Left hindlimb (tissue), 1 donor: ENCODE measurements at regions not wholly inside any gene's neighbourhood (a gene's known extent, or its start where the extent isn't known, plus 50 kb on each side); places are given as distances from the start of the nearest gene placed in this dataset.

ENCODE experiments used
- DNase-seq: peaks from one replicate; pipeline ENCODE4 v3.0.0-alpha.2; 2018

DNA sequence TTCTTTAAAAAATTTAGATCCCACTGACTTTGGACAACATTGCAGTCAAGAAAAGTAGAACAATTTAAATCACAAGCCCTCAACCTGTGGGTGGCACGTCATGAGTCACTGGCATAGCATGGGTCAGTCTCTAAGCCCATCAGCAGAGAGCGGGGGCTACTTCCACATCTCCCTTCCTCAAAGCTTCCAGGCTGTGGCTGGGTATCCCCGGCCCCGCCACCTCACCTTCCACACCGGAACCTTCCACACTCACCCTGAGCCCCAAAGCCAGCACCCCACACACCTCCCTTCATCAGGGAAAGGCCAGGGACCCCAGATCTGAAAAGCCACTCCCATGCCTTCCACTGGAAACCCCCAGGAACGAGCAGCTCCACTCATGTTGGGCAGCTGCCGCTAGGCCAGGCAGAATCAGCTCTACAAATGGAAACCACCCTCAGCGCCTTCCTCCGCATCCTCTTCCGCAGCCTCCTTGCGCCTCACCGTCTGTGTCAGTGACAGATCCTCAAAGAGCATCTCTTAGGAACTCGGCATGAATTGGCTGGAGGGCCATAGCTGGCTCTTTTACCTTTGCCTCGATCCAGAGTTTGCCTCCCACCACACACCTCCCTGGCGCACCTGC is 156.5 kb downstream of the ERCC6L2 start:
- DNase-seq: no peak

DNA sequence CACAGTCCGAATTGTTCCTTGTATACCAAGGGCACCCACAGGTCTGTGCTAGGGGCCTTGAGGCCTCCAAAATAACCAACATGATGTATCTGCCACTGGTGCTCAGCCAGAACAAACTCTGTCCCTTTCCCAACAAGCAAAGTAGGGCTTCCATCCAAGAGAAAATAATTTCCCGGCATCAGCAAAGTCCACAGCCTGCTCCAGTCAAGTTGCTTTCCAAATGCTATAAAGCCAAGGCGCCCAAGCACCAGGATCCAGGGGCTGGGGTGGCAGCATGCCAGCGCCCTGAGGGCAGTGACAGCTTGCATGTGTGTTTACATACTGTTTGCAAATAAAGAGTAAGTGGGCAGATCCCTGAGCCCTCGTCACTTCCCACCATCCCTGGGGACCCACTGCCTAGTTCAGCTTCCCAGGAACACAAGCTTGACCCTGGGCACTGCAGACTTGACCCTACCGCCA is 155.9 kb downstream of the ERCC6L2 start:
- DNase-seq: peak; percentile 85

DNA sequence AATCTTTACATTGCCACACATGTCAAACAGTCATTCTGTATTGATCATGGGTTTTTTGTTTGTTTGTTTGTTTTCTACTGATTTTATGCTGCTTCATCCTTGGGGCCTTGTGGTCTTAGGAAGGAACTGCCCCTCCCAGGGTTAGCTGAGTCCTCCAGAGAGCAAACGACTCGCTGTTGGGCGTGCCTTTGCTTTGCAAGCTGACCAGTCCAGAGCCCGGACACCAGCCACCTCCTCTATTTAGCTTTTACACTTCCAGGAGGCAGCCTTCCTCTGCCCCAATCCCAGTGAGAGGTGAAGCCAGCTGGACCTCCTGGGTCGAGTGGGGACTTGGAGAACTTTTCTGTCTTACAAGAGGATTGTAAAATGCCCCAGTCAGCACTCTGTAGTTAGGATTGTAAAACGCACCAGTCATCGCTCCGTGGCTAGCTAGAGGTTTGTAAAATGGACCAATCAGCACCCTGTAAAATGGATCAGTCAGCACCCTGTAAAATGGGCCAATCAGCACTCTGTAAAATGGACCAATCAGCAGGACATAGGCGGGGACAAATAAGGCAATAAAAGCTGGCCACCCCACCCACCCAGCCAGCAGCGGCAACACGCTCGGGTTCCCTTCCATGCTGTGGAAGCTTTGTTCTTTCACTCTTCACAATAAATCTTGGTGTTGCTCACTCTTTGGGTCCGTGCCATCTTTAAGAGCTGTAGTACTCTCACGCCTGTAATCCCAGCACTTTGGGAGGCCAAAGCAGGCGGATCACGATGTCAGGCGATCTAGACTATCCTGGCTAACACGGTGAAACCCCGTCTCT is 154.4 kb downstream of the ERCC6L2 start:
- DNase-seq: no peak

DNA sequence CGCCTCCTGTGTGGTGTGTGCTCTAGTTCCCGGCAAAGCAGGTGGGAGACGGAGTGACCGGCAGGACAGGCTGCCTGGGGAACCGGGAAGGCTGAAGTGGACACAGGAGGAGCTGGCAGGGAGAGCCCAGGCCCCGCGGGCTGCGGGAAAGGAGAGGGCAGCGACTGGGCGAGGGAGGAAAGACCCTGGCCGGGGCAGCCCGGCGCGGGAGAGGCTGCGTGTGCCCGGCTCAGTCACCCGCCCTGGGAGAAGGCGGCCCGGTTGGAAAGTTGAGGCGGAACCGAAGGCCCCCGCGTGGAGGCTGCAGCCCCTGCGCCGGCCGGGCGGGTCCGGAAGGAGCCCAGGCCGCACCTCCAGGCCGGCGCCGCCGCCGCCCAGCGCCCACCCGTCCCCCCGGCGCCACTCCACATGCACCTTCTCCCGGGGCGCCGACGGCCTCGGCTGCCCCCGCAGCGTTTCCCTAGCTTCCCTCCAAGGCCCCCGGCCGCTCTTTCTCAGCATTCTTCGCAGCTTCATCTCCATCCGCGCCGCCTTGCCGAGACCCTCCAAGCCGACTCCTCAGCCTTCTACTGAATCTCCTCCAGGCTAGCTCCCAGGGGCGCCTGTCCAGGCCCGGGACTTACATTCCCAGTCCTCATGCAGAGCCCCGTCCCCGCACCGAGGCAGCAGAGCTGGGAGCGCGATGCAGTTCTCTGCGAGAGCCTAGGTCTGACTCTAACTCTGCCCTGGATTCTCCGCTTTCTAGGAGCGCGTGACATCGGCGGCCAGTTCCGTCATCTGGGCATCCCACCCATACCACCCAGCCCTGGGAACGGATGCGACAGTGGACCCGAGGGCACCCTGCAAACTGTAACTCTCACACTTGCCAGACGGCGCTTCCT is 152.0 kb downstream of the ERCC6L2 start:
- DNase-seq: peak; percentile 59

DNA sequence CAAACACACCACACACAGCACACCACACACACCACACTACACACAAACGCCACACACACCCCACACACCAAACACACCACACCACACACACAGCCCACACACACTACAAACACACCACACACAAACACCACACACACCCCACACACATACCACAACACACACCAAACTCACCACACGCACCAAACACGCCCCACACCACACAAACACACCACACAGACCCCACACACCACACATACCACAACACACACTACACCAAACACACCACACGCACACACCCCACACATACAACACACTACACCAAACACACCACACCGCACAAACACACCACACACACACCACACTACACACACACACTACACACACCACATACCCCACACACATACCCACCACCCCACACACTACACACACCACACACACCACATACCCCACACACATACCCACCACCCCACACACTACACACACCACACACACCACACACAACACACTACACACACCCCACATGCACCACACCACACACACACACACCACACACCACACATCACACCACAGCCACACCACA is 151.2 kb downstream of the ERCC6L2 start:
- no peak for DNase-seq

DNA sequence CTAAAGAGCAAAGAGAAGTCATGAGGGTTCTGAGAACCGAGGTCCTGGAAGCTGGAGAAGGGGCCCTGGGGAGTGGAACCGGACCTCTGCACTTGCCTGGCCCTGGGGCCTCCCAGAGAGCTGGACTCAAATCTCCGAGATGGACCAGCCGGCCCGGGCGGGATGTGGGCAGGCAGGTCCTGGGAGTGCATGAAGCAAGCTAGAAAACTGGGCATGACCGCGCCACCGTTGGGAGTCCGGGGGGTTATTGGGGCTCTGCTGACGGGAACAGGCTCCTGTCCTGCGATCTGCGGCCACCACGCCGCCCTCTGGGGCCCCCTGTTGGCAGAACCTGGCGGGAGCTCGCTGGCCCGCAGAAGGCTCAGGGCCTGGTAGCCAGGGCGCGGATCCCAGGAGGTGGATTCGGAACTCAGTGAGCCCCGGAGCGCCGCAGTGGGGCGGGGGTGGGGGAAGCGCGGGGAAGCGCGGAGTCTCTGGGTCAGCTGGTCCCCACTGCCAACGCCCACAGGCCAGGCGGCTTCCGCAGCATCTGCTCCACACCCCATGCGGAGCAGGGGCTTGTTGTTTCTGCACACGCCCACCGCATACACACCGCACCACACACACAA is 150.6 kb downstream of the ERCC6L2 start:
- no peak for DNase-seq

DNA sequence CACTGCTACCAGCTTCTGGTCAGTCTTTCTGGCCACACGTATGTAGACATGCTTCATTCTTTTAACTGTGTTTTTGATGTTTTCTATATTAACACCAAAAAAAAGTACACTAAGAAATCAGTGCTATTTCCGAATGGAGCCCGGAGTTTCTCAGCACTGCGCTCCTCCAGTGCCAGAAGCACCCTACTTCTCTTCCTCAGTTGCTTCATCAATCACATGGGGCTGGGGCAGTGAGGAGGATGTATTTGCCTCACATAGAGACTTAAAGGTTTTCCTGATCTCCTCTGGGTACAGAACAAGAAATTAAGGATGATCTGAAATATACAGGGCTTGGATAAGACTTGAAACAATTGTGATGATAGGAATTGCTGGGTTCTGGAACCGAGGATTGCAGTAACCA is 148.0 kb downstream of the ERCC6L2 start:
- DNase-seq: no peak

DNA sequence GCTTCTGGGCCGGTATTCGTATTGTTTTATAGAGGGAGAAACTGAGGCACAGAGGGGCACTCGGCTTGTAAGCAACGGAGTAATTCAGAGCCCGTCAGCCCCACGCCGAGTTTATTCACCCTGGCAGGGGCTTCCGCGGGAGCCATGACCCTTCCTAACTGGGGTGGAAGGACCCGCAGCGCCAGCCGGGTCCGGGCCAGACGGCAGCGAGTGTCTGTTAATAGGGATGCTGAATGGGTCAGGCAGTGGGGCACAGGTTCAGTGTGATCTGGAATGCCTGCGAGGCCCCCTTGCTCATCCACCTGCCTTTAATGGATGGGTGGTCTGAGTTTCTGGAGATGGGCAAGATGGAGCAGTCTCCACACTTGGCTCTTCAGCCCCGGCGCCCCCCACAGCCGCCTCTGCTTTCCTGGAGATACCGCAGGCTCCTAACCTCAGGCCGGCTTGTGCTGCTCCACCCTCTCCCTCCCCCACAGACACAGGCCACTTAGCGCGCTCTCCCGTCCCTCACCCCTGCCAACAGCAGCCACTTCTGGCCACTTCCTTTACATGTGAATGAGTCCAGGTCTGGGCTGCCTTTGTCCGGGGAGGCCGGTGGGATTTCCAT is 147.1 kb downstream of the ERCC6L2 start:
- DNase-seq: peak; percentile 77

DNA sequence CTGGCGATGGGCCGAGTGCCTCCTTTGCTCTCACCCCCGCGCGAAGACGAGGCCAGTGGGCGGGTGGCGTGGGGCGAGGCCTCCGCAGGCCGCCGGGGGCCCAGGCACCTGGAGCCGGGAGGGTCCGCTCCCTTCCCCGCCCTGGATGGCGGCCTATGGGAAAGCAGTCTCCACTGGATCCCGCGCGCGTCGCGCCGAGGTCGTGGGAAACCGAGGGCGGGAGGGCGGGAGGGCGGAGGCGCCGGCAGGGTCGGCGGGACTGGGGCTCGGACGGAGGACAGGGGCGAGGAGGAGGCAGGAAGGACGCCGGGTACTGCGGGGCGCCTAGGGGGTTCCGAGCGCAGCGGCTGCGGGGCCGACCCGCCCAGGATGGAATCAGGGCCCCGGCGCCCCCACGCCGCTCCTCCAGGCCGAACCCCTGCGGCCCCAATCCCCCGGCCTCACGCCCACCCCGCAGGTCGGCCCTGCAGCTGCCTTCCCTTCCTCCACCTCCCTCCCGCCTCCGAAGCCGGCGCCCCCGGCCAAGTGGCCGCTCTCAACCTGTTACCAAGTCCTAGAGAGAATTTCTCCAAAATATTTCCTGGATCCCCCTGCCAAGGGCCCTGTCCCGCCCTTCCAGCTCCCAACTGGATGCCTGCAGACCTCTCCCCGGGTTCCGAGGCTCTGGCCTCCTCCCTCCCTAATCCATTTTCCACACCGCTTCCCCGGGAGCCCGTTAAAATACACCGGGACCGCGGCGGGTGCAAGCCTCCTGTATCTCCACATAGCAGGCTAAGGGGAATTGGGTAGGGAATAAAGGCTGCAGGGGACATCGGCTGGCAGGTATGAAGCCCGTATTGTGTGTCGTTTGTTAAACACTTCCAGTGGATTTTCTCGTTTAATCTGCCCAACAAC is 146.3 kb downstream of the ERCC6L2 start:
- DNase-seq: peak; percentile 60

DNA sequence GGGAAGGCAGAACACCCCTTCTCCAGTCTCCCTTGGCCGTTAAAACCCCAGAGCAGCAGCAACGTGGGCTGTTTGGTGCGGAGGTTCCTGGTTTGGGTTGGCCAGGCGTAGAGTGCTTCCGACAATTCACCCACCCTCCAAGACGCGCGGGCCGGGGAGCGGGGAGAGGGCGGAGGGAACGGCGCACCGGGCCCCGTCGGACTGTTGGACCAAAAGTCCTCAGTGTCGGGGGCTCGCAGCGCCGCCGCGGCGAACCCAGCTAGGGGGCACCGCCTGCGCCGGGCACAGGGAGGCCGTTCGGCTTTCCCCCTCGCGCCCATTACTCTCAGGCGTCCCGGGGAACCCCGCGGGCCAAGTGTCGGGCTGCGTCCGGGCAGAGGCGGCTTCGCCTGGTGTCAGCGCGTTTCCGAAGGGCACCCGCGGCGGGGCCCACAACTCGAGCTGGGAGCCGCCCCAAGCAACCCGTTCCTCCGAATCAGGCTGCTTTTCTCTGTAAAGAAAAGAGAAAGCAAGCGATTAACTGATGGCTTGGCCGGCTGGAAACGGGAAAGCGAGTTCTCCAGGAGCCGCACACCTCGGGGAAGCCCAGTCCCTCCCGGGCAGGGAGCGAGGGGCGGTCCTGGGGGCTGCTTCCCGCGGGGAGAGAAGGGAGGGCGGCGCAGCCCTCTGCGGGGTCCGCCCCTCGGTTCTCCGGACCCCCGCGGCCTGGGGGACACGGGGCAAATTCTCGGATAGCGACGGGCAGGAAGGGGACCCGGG is 145.5 kb downstream of the ERCC6L2 start:
- peak; percentile 76 for DNase-seq

DNA sequence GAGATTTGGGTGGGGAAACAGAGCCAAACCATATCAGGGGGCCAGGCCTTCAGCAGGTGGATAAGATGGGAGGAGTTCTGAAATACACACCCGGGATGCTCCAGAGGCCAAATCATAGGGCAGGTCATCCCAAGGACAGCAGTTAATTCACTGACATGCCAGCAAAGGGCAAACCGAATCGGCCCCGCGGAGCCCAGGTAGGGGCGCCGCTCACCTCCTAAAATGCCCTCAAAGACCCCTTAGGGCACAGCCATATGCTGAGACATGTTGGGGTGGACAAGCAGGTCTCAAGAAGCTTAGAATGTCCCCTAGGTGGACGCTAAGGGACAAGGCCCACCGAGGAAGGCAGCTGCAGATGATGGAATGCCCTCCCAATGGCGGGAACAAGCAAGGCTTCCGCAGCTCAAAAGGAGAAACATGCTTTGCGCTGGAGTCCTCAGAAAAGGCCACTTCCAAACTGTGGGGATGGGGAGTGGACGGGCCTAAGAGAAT is 144.9 kb downstream of the ERCC6L2 start:
- DNase-seq: no peak
